WTC11 (cell line): ENCODE measurements at regions not wholly inside any gene's neighbourhood (a gene's known extent, or its start where the extent isn't known, plus 50 kb on each side); places are given as distances from the start of the nearest gene placed in this dataset.
"Not testable (repeated sequence)": the region's sequence is repeated elsewhere in the genome, so short reads cannot be mapped to it uniquely, and the experiment has no call there.

Source experiments
- ATAC-seq: fragments of 200-7000 bp; cut with Tn5 transposase; 2 replicates; pipeline ENCODE4 v1.10.0; 2021; ENCODE audit warnings: mild to moderate bottlenecking, moderate library complexity
- CTCF ChIA-PET: fragments of 300-600 bp; sonication (Branson Sonifier 250); formaldehyde crosslinking; loops from one replicate; lab custom pipeline; 2021; ENCODE audit warnings: antibody characterized with exemption; lab: Charles Lee
- POLR2A ChIA-PET: fragments of 350-600 bp; sonication (Branson Sonifier 250); formaldehyde crosslinking; loops from one replicate; lab custom pipeline; 2021; ENCODE audit warnings: antibody characterized with exemption; lab: Charles Lee
- DNase-seq: peaks from one replicate; pipeline ENCODE4 v3.0.0; 2021; ENCODE audit warnings: low spot score
- H3K27ac Mint-ChIP-seq: 2 replicates; pipeline ENCODE4 v1.8.0; 2021; ENCODE audit warnings: mixed read lengths
- H3K27me3 Mint-ChIP-seq: 2 replicates; pipeline ENCODE4 v1.8.0; 2021; ENCODE audit warnings: low read depth, mild to moderate bottlenecking, moderate library complexity, mixed read lengths
- H3K36me3 Mint-ChIP-seq: 2 replicates; pipeline ENCODE4 v1.8.0; 2021; ENCODE audit warnings: mixed read lengths
- H3K4me1 Mint-ChIP-seq: 2 replicates; pipeline ENCODE4 v1.8.0; 2022; ENCODE audit warnings: mixed read lengths
- H3K4me3 Mint-ChIP-seq: 2 replicates; pipeline ENCODE4 v1.8.0; 2021; ENCODE audit warnings: mild to moderate bottlenecking, moderate library complexity, mixed read lengths
- H3K9me3 Mint-ChIP-seq: 2 replicates; pipeline ENCODE4 v1.8.0; 2021; ENCODE audit warnings: mixed read lengths
- CREB1 ChIP-seq: sonication (generic); formaldehyde crosslinking; IDR thresholded peaks from 2 replicates; pipeline ENCODE4 v1.8.0; 2023; ENCODE audit warnings: mild to moderate bottlenecking, missing genetic modification reagents
- CREM ChIP-seq: sonication (generic); formaldehyde crosslinking; IDR thresholded peaks from 2 replicates; pipeline ENCODE4 v1.8.1; 2022; ENCODE audit warnings: mild to moderate bottlenecking, missing genetic modification reagents, moderate library complexity
- ERG ChIP-seq: fragments of 250-450 bp; sonication (Bioruptor Pico); IDR thresholded peaks from 2 replicates; pipeline ENCODE4 v1.8.0; 2021; ENCODE audit warnings: mild to moderate bottlenecking
- ETV6 ChIP-seq: sonication (generic); formaldehyde crosslinking; IDR thresholded peaks from 2 replicates; pipeline ENCODE4 v1.8.1; 2022; ENCODE audit warnings: mild to moderate bottlenecking, missing genetic modification reagents
- JAZF1 ChIP-seq: fragments of 250-450 bp; sonication (Bioruptor Pico); IDR thresholded peaks from 2 replicates; pipeline ENCODE4 v1.9.0; 2021; ENCODE audit warnings: moderate library complexity, mild to moderate bottlenecking, inconsistent platforms
- NFE2L1 ChIP-seq: sonication (generic); formaldehyde crosslinking; IDR thresholded peaks from 2 replicates; pipeline ENCODE4 v1.8.1; 2023; ENCODE audit warnings: missing genetic modification reagents
- NFYB ChIP-seq: sonication (generic); formaldehyde crosslinking; conservative IDR thresholded peaks from 2 replicates; pipeline ENCODE4 v1.8.0; 2022; ENCODE audit warnings: low read depth, missing genetic modification reagents
- NR1H2 ChIP-seq: sonication (generic); formaldehyde crosslinking; IDR thresholded peaks from 2 replicates; pipeline ENCODE4 v1.9.0; 2021; ENCODE audit warnings: mild to moderate bottlenecking, moderate library complexity, missing genetic modification reagents
- NR2C2 ChIP-seq: sonication (generic); formaldehyde crosslinking; IDR thresholded peaks from 2 replicates; pipeline ENCODE4 v1.8.0; 2022; ENCODE audit warnings: mild to moderate bottlenecking, missing genetic modification reagents
- NR3C1 ChIP-seq: sonication (generic); formaldehyde crosslinking; conservative IDR thresholded peaks from 2 replicates; pipeline ENCODE4 v1.8.1; 2023; ENCODE audit warnings: low read depth, mild to moderate bottlenecking, missing genetic modification reagents
- SMAD4 ChIP-seq: sonication (generic); formaldehyde crosslinking; IDR thresholded peaks from 2 replicates; pipeline ENCODE4 v1.8.0; 2022; ENCODE audit warnings: mild to moderate bottlenecking, missing genetic modification reagents
- TCF7 ChIP-seq: sonication (generic); formaldehyde crosslinking; IDR thresholded peaks from 2 replicates; pipeline ENCODE4 v1.8.0; 2022; ENCODE audit warnings: mild to moderate bottlenecking, low read depth, missing genetic modification reagents, moderate library complexity
- TP53 ChIP-seq: sonication (generic); formaldehyde crosslinking; IDR thresholded peaks from 2 replicates; pipeline ENCODE4 v1.8.1; 2023; ENCODE audit warnings: mild to moderate bottlenecking, missing genetic modification reagents
- USF1 ChIP-seq: sonication (generic); formaldehyde crosslinking; IDR thresholded peaks from 2 replicates; pipeline ENCODE4 v1.8.0; 2022; ENCODE audit warnings: mild to moderate bottlenecking, missing genetic modification reagents
- ZNF232 ChIP-seq: sonication (generic); formaldehyde crosslinking; IDR thresholded peaks from 2 replicates; pipeline ENCODE4 v1.8.0; 2022; ENCODE audit warnings: mild to moderate bottlenecking, missing genetic modification reagents
- ZSCAN18 ChIP-seq: fragments of 250-450 bp; sonication (Bioruptor Pico); IDR thresholded peaks from 2 replicates; pipeline ENCODE4 v2.1.2; 2022; ENCODE audit warnings: mild to moderate bottlenecking, moderate library complexity
- TF ChIP-seq, protein P1 (sequence below): sonication (generic); formaldehyde crosslinking; IDR thresholded peaks from 2 replicates; pipeline ENCODE4 v1.8.1; 2023; ENCODE audit warnings: mild to moderate bottlenecking, missing genetic modification reagents

DNA sequence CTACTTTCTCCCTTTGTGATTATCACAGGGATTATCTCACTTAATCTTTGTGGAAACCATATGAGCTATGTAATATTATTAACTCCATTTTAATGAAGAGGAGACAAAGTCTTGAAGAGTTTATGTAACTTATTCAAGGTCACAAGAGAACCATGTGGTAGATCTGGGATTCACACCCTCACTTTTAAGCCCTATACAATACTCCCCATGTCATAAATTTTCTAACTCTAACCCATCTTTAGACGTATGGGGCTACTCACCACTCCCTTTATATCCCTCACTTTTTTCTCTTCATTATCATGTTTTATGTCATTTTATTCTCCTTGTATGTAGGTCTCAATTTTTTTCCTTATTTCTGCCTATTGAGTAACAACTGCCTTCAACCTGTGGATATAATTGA, 126.4 kb upstream of the AHI1 start (continued):
- no peak for TF ChIP-seq USF1 (CRISPR knock-in tag)
- TF ChIP-seq JAZF1 (CRISPR knock-in tag) = no peak

GRCh38 chr6:135624402-135625295, 127.1 kb upstream of the AHI1 start:
- H3K36me3 Mint-ChIP-seq = no peaks in the 10 kb centered on the region
- H3K4me3 Mint-ChIP-seq = no peak overlapping the region
- no peak for DNase-seq
- no peak overlapping the region for H3K27ac Mint-ChIP-seq
- TF ChIP-seq NR1H2 (CRISPR knock-in tag) = no peak
- TF ChIP-seq TP53 (CRISPR knock-in tag) = no peak
- no peak for TF ChIP-seq CREM
- TF ChIP-seq ETV6 (CRISPR knock-in tag) = no peak
- TF ChIP-seq, protein P1, sequence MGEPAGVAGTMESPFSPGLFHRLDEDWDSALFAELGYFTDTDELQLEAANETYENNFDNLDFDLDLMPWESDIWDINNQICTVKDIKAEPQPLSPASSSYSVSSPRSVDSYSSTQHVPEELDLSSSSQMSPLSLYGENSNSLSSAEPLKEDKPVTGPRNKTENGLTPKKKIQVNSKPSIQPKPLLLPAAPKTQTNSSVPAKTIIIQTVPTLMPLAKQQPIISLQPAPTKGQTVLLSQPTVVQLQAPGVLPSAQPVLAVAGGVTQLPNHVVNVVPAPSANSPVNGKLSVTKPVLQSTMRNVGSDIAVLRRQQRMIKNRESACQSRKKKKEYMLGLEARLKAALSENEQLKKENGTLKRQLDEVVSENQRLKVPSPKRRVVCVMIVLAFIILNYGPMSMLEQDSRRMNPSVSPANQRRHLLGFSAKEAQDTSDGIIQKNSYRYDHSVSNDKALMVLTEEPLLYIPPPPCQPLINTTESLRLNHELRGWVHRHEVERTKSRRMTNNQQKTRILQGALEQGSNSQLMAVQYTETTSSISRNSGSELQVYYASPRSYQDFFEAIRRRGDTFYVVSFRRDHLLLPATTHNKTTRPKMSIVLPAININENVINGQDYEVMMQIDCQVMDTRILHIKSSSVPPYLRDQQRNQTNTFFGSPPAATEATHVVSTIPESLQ = no peak
- TF ChIP-seq ERG (CRISPR knock-in tag) = no peak
- TF ChIP-seq NR2C2 (CRISPR knock-in tag) = no peak
- no peak for TF ChIP-seq SMAD4 (CRISPR knock-in tag)
- TF ChIP-seq ZNF232 (CRISPR knock-in tag) = no peak
- TF ChIP-seq ZSCAN18 (CRISPR knock-in tag) = no peak
- TF ChIP-seq NR3C1 (CRISPR knock-in tag) = no peak
- TF ChIP-seq TCF7 = no peak
- TF ChIP-seq NFE2L1 = no peak
- TF ChIP-seq CREB1 (CRISPR knock-in tag) = no peak
- TF ChIP-seq, all 79 proteins: peak for 0
- no peak for ATAC-seq
- Mint-ChIP-seq H3K4me1 (no peaks in the 10 kb centered on the region), H3K9me3 (peaks cover 21% of the 10 kb centered on the region), H3K27me3 (no peaks in the 10 kb centered on the region)
- ChIA-PET POLR2A (no interaction called here), CTCF (no interaction called here)

GRCh38 chr6:135626001-135626400, 128.5 kb upstream of the AHI1 start:
- POLR2A ChIA-PET, CTCF ChIA-PET, H3K27me3 Mint-ChIP-seq, H3K4me3 Mint-ChIP-seq, H3K27ac Mint-ChIP-seq, ATAC-seq, H3K36me3 Mint-ChIP-seq, DNase-seq, H3K4me1 Mint-ChIP-seq: not testable (repeated sequence)
- peaks cover 18% of the 10 kb centered on the region for H3K9me3 Mint-ChIP-seq
- peak; percentile 14; the same call in 1 of the 2 replicates for TF ChIP-seq NFYB (CRISPR knock-in tag)
